NCI-H2227 (cell line): ENCODE measurements at regions not wholly inside any gene's neighbourhood (a gene's known extent, or its start where the extent isn't known, plus 50 kb on each side); places are given as distances from the start of the nearest gene placed in this dataset.
"Not testable (repeated sequence)": the region's sequence is repeated elsewhere in the genome, so short reads cannot be mapped to it uniquely, and the experiment has no call there.

Experiments
- DNase-seq: peaks from one replicate; lab custom pipeline; 2025; ENCODE audit not compliant: unreplicated experiment; lab: John Stamatoyannopoulos, UW

GRCh38 chr6:8361259-8361658 is 74.1 kb downstream of the SLC35B3 start:
- no peak for DNase-seq

- no peak for DNase-seq
These were observed 82.4 kb downstream of the SLC35B3 start for GRCh38 chr6:8352966-8353340.

- no peak for DNase-seq
These were observed 82.9 kb downstream of the SLC35B3 start for GRCh38 chr6:8352335-8352965.

GRCh38 chr6:8343600-8343999 is 91.7 kb downstream of the SLC35B3 start:
- DNase-seq: no peak

GRCh38 chr6:8342241-8342819 is 93.0 kb downstream of the SLC35B3 start:
- DNase-seq: no peak

- DNase-seq: no peak
These were observed 98.2 kb downstream of the SLC35B3 start for GRCh38 chr6:8337147-8337546.

GRCh38 chr6:8336406-8337057 is 98.8 kb downstream of the SLC35B3 start:
- no peak for DNase-seq

GRCh38 chr6:8335896-8336295 is 99.4 kb downstream of the SLC35B3 start:
- no peak for DNase-seq

GRCh38 chr6:8335381-8335780 is 100.0 kb downstream of the SLC35B3 start:
- no peak for DNase-seq

- DNase-seq: no peak
These were observed 101.2 kb downstream of the SLC35B3 start for GRCh38 chr6:8334113-8334512.

- peak; percentile 42 for DNase-seq
These were observed 105.8 kb downstream of the SLC35B3 start for GRCh38 chr6:8329562-8329961.

- no peak for DNase-seq
These were observed 109.6 kb downstream of the SLC35B3 start for GRCh38 chr6:8325743-8326142.

GRCh38 chr6:8322659-8323058 is 112.7 kb downstream of the SLC35B3 start:
- DNase-seq: no peak

GRCh38 chr6:8321671-8322404 is 113.5 kb downstream of the SLC35B3 start:
- DNase-seq: no peak

- DNase-seq: no peak
These were observed 120.2 kb downstream of the SLC35B3 start for GRCh38 chr6:8315154-8315553.

GRCh38 chr6:8301502-8301901 is 133.8 kb downstream of the SLC35B3 start:
- DNase-seq: no peak

GRCh38 chr6:8299034-8299433 is 136.3 kb downstream of the SLC35B3 start:
- no peak for DNase-seq

- DNase-seq: not testable (repeated sequence)
These were observed 152.4 kb downstream of the SLC35B3 start for GRCh38 chr6:8282946-8283345.

- no peak for DNase-seq
These were observed 153.0 kb downstream of the SLC35B3 start for GRCh38 chr6:8282380-8282779.

- no peak for DNase-seq
These were observed 156.1 kb downstream of the SLC35B3 start for GRCh38 chr6:8279041-8279805.

GRCh38 chr6:8278562-8278961 is 156.8 kb downstream of the SLC35B3 start:
- no peak for DNase-seq
